ENCODE measurements at regions not wholly inside any gene's neighbourhood (a gene's known extent, or its start where the extent isn't known, plus 50 kb on each side); places are given as distances from the start of the nearest gene placed in this dataset.
"Not testable (repeated sequence)": the region's sequence is repeated elsewhere in the genome, so short reads cannot be mapped to it uniquely, and the experiment has no call there.

DNA sequence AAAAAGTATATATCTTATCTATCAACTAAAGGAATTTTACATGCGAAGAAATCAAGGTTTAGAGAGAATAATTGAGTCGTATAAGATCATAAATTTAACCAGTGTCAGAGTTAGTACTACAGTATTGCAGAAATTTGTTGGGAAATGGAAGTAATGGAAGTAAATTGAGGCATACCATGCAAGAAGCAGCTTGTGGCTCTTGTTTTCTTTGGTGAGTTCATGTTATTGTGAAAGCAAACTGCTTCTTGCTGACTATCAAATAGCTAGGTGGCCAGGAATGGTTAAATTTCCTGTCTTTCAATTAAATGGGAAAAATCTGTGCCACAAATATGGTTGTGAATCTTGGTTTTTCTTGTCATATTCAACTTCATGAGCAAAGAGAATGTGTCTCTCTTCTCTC, 652.7 kb downstream of the LMO4 start:
- no peak overlapping the region for H3K4me3 ChIP-seq (ENCODE audit: low read depth, low read length)
- no peak for DNase-seq (ENCODE audit: low read depth)
- TF ChIP-seq, protein P1, sequence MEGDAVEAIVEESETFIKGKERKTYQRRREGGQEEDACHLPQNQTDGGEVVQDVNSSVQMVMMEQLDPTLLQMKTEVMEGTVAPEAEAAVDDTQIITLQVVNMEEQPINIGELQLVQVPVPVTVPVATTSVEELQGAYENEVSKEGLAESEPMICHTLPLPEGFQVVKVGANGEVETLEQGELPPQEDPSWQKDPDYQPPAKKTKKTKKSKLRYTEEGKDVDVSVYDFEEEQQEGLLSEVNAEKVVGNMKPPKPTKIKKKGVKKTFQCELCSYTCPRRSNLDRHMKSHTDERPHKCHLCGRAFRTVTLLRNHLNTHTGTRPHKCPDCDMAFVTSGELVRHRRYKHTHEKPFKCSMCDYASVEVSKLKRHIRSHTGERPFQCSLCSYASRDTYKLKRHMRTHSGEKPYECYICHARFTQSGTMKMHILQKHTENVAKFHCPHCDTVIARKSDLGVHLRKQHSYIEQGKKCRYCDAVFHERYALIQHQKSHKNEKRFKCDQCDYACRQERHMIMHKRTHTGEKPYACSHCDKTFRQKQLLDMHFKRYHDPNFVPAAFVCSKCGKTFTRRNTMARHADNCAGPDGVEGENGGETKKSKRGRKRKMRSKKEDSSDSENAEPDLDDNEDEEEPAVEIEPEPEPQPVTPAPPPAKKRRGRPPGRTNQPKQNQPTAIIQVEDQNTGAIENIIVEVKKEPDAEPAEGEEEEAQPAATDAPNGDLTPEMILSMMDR (IDR thresholded peaks at IDR 0.05; ENCODE audit: insufficient read depth, low read depth, low read length) = no peak

DNA sequence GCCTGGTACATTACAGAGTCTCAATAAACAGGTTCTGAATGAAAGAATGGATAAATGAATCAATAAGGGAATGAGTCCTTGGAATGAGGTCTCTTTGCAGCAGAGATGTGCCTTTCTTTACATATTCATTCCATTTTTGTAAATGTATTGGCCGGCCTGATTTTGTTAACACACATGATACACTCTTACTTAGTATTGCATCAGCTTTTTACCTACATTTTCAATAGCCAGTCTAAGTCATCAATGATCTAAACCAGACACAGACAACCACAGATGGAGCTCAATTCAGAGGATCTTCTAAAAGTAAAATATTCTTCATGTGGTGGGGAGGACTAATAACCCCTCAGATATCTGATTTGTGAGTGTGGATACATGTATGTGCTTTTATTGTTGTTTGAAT, 653.1 kb downstream of the LMO4 start:
- H3K4me3 ChIP-seq (ENCODE audit: low read depth, low read length) = no peak overlapping the region
- TF ChIP-seq, protein P1 (IDR thresholded peaks at IDR 0.05; ENCODE audit: insufficient read depth, low read depth, low read length) = no peak
- DNase-seq (ENCODE audit: low read depth) = no peak

DNA sequence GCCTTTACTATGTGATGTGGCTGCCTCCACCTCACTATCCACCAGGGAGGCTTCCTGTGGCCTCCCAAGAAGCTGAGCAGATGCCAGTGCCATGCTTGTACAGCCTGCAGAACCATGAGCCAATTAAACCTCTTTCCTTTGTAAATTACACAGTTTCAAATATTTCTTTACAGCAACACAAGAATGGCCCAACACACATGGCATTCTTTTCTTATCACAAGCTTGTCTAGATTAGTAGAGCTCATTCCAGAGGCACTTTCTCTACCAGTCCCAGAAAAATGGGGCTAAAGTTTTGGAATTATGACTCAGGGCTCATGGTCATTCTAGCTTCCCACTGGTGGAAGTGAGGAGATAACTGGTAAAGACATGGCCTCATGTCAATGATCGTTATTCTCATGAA, 655.2 kb downstream of the LMO4 start:
- no peak for DNase-seq (ENCODE audit: low read depth)
- TF ChIP-seq, protein P1 (IDR thresholded peaks at IDR 0.05; ENCODE audit: insufficient read depth, low read depth, low read length) = no peak
- no peak overlapping the region for H3K4me3 ChIP-seq (ENCODE audit: low read depth, low read length)

DNA sequence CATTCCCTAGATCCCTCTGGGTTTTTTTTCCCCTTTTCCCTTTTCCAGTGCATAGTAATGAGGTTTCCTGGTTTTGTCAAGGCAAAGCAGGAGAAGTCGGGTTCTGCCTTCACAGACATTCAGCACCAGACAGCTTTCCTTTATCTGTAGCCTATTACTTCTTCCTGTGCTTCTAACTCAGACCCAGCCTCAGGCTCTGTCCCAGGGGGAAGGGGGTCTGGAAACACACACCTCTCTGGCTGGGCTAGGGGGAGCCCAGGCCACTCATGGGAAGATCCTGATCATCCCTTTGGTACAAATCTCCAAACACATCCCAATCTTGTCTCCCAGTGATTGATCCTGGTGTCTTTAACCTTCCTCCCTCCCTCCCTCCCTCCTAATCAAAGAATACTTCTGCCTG, 656.4 kb downstream of the LMO4 start:
- DNase-seq (ENCODE audit: low read depth) = no peak
- H3K4me3 ChIP-seq (ENCODE audit: low read depth, low read length) = no peak overlapping the region
- TF ChIP-seq, protein P1 (IDR thresholded peaks at IDR 0.05; ENCODE audit: insufficient read depth, low read depth, low read length) = no peak

DNA sequence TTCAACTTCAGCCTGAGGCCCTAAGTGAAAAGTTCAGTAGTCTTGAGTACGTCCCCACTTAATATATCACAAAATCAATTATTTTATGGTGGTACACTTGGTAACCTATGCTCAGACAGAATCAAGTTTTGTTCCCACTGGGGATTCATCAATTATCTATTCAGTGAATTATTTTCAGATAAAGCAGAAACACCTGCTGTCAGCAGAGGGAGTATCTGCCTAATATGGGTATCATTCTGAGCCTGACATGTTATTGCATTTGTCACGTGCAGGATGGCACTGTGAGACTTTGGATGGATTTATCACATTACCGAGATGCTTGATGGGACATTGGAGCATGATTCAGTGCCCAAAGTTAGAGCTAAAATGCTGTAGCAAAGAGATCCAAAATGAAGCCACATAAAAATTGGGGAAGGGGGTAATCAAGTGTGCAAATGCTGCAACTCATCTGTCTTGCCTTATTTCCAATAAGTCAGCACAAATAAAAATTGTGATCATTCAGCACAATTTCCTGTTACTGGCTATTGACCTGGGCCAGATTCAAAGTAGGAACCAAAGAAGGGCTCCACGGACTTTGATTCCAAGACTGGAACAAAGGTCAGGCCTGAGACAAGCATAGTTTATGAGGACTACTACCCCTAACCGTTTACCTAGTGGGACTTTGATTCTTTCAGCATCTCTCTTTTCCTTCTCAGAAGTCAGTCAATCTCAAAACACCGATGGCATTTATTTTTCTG, 657.6 kb downstream of the LMO4 start:
- no peak overlapping the region for H3K4me3 ChIP-seq (ENCODE audit: low read depth, low read length)
- DNase-seq (ENCODE audit: low read depth) = no peak
- TF ChIP-seq, protein P1 (IDR thresholded peaks at IDR 0.05; ENCODE audit: insufficient read depth, low read depth, low read length) = no peak

DNA sequence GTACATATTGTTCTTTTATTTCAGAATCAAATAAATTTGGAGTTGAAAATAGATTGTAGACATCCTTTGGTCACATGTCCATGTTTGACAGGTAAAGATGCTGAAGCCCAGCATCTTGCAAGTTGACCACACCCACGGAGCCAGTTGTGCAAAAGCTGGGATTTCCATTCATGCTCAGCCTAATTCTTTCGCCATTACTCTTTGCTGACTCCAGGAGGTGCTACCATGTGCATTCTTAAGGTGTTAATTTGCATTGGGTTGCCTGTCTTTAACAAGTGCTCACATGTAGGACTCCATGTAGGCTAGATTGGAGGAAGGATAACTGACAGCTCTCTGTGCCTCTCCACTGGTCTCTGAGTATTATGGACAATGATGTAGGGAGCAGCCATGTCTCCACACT, 660.7 kb downstream of the LMO4 start:
- no peak for DNase-seq (ENCODE audit: low read depth)
- no peak overlapping the region for H3K4me3 ChIP-seq (ENCODE audit: low read depth, low read length)
- TF ChIP-seq, protein P1 (IDR thresholded peaks at IDR 0.05; ENCODE audit: insufficient read depth, low read depth, low read length) = no peak

DNA sequence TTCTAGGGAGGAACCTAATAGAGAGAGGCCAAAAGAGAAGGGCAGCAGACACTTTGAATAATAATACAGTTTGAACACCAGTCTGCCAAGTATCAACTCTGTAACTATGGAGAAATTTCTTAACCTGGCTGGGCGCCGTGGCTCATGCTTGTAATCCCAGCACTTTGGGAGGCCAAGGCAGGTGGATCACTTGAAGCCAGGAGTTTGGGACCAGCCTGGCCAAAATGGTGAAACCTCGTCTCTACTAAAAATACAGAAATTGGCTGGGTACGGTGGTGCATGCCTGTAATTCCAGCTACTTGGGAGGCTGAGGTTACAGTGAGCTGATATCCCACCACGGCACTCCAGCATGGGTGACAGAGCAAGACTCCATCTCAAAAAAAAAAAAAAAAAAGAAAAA, 663.9 kb downstream of the LMO4 start:
- not testable (repeated sequence) for DNase-seq (ENCODE audit: low read depth); H3K4me3 ChIP-seq (ENCODE audit: low read depth, low read length)
